ENCODE measurements at regions not wholly inside any gene's neighbourhood (a gene's known extent, or its start where the extent isn't known, plus 50 kb on each side); places are given as distances from the start of the nearest gene placed in this dataset.

DNA sequence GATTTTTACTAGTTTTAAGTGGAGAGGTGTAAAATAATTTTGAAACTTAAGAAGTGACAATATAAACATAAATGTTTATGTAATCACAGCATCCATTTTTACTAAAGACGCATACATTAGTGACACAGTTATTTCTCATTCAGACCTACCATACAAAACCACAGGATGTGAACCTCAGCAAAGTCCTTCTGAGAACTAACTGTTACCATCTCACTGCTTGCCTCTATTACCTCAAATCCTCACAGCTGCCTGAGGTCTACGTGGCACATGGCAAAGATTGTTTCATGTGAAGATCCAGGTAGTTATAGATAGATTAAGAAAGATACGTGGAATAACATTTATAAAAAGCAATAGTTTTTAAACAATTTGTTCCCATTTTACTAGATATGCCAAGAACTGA, 189.0 kb downstream of the SLITRK2 start:
- POLR2A ChIA-PET (ENCODE audit: partially characterized antibody): no interaction called here
- WGBS, 2 experiments (ENCODE audit: extremely low coverage in 1 of 2, insufficient coverage in 1 of 2, insufficient read length in 1 of 2, insufficient replicate concordance in 2 of 2, low coverage in 1 of 2, low lambda C conversion rate in 2 of 2, missing lambda C conversion rate in 1 of 2): 86% methylated on average over 3 of the region's 3 CpGs; no CpG with 5 or more reads in 1 of the 2 experiments
- no peak overlapping the region for H3K23ac ChIP-seq (ENCODE audit: insufficient read length)
- no peak for TF ChIP-seq BACH1 (IDR thresholded peaks at IDR 0.05; ENCODE audit: low read length)
- TF ChIP-seq ASH2L (IDR thresholded peaks at IDR 0.05; ENCODE audit: low read length): no peak
- TF ChIP-seq CHD2 (IDR thresholded peaks at IDR 0.05; ENCODE audit: low read length): no peak
- no peak for TF ChIP-seq RAD21 (IDR thresholded peaks at IDR 0.05 in 1 of 2, conservative IDR thresholded peaks at IDR 0.05 in 1 of 2; ENCODE audit: low read depth in 2 of 2, low read length in 2 of 2)
- TF ChIP-seq RFX5 (IDR thresholded peaks at IDR 0.05; ENCODE audit: borderline replicate concordance, low read depth, low read length): no peak
- TF ChIP-seq SIRT6 (IDR thresholded peaks at IDR 0.05; ENCODE audit: low read length): no peak
- TF ChIP-seq SIX5 (IDR thresholded peaks at IDR 0.05; ENCODE audit: low read depth, low read length): no peak
- no peak for TF ChIP-seq JUN (IDR thresholded peaks at IDR 0.05; ENCODE audit: low read depth, low read length)
- TF ChIP-seq RBBP5 (IDR thresholded peaks at IDR 0.05; ENCODE audit: borderline replicate concordance, low read depth, low read length): no peak
- TF ChIP-seq GTF2F1 (IDR thresholded peaks at IDR 0.05; ENCODE audit: borderline replicate concordance, low read depth, low read length): no peak
- TF ChIP-seq POLR2AphosphoS5 (IDR thresholded peaks at IDR 0.05; ENCODE audit: low read depth, low read length): no peak
- no peak for TF ChIP-seq JUND (IDR thresholded peaks at IDR 0.05; ENCODE audit: low read length)
- no peak for TF ChIP-seq HDAC2 (IDR thresholded peaks at IDR 0.05; ENCODE audit: borderline replicate concordance in 1 of 2, low read depth in 2 of 2, low read length in 2 of 2)
- no peak for TF ChIP-seq EZH2 (IDR thresholded peaks at IDR 0.05; ENCODE audit: low read depth, low read length, severe bottlenecking)
- TF ChIP-seq KDM5A (IDR thresholded peaks at IDR 0.05; ENCODE audit: low read length): no peak
- TF ChIP-seq SP2 (IDR thresholded peaks at IDR 0.05; ENCODE audit: low read length): no peak
- TF ChIP-seq SRF (IDR thresholded peaks at IDR 0.05; ENCODE audit: low read depth, low read length): no peak

More for the DNA sequence above, 189.0 kb downstream of the SLITRK2 start:
- Histone ChIP-seq H3K9me3 (ENCODE audit: insufficient read depth in 2 of 2, low read depth in 1 of 2, low read length in 1 of 2) (no peaks in the 10 kb centered on the region), H2BK20ac (ENCODE audit: low read length) (no peak overlapping the region), H2BK15ac (ENCODE audit: low read length) (no peak overlapping the region), H3K14ac (ENCODE audit: insufficient read length) (no peak overlapping the region), H3K4me2 (ENCODE audit: insufficient read depth in 1 of 2, low read depth in 2 of 2, low read length in 2 of 2) (no peak overlapping the region), H2BK12ac (ENCODE audit: low read depth, low read length) (no peak overlapping the region), H4K91ac (replicated peaks; ENCODE audit: insufficient read length, low read length) (no peak overlapping the region), H3K4me3 (ENCODE audit: extremely low read depth in 1 of 4, insufficient read depth in 2 of 4, low read depth in 3 of 4, low read length in 4 of 4) (no peak overlapping the region), H4K8ac (ENCODE audit: extremely low read depth, insufficient read depth, low read length) (no peak overlapping the region), H3K4me1 (replicated peaks in 1 of 4; ENCODE audit: control insufficient read depth in 3 of 4, insufficient read depth in 4 of 4, low read length in 3 of 4) (no peaks in the 10 kb centered on the region), H3K79me2 (ENCODE audit: control insufficient read depth in 1 of 2, insufficient read depth in 2 of 2, low read length in 2 of 2) (no peaks in the 10 kb centered on the region), H3K4ac (replicated peaks; ENCODE audit: insufficient read length, low read depth, low read length) (no peak overlapping the region), H4K5ac (ENCODE audit: insufficient read length, low read depth, low read length) (no peak overlapping the region), H4K20me1 (replicated peaks in 1 of 2; ENCODE audit: control insufficient read depth in 1 of 2, insufficient read depth in 2 of 2, low read length in 2 of 2) (no peaks in the 10 kb centered on the region), H3K18ac (ENCODE audit: extremely low read depth, low read length) (no peak overlapping the region), H2BK120ac (replicated peaks; ENCODE audit: low read depth, low read length) (no peak overlapping the region), H3K36me3 (ENCODE audit: control insufficient read depth in 2 of 4, insufficient read depth in 4 of 4, low read length in 3 of 4) (no peaks in the 10 kb centered on the region), H2BK5ac (ENCODE audit: low read depth, low read length) (no peak overlapping the region), H2AK5ac (ENCODE audit: low read depth, low read length) (no peak overlapping the region), H3K56ac (replicated peaks; ENCODE audit: insufficient read length, low read depth, low read length) (no peak overlapping the region), H3K79me1 (ENCODE audit: low read depth, low read length) (no peaks in the 10 kb centered on the region), H3K27me3 (replicated peaks in 1 of 4; ENCODE audit: control insufficient read depth in 3 of 4, extremely low read depth in 1 of 4, insufficient read depth in 3 of 4, low read length in 3 of 4) (no peaks in the 10 kb centered on the region), H3K23me2 (ENCODE audit: low read depth, low read length) (no peaks in the 10 kb centered on the region), H3K9ac (replicated peaks in 1 of 4; ENCODE audit: extremely low read depth in 1 of 4, low read depth in 3 of 4, low read length in 3 of 4) (no peak overlapping the region), H2AFZ (ENCODE audit: low read length) (no peak overlapping the region), H3K27ac (ENCODE audit: low read depth, low read length) (no peak overlapping the region)
- no peak for DNase-seq (ENCODE audit: low read depth in 1 of 2, low spot score in 2 of 2)
- FAIRE-seq: no peak
- CTCF ChIA-PET (ENCODE audit: partially characterized antibody): no interaction called here
